HG03175 (cell line): ENCODE measurements at regions not wholly inside any gene's neighbourhood (a gene's known extent, or its start where the extent isn't known, plus 50 kb on each side); places are given as distances from the start of the nearest gene placed in this dataset.
"Not testable (repeated sequence)": the region's sequence is repeated elsewhere in the genome, so short reads cannot be mapped to it uniquely, and the experiment has no call there.

Source experiments
- ATAC-seq: cut with Tn5 transposase; IDR thresholded peaks from one replicate; pipeline ENCODE4 v1.9.1; 2021; ENCODE audit warnings: mild to moderate bottlenecking, moderate library complexity; ENCODE audit not compliant: unreplicated experiment

- no peak for ATAC-seq
Observed at GRCh38 chr15:92803536-92803851, 96.6 kb upstream of the CHD2 start.

DNA sequence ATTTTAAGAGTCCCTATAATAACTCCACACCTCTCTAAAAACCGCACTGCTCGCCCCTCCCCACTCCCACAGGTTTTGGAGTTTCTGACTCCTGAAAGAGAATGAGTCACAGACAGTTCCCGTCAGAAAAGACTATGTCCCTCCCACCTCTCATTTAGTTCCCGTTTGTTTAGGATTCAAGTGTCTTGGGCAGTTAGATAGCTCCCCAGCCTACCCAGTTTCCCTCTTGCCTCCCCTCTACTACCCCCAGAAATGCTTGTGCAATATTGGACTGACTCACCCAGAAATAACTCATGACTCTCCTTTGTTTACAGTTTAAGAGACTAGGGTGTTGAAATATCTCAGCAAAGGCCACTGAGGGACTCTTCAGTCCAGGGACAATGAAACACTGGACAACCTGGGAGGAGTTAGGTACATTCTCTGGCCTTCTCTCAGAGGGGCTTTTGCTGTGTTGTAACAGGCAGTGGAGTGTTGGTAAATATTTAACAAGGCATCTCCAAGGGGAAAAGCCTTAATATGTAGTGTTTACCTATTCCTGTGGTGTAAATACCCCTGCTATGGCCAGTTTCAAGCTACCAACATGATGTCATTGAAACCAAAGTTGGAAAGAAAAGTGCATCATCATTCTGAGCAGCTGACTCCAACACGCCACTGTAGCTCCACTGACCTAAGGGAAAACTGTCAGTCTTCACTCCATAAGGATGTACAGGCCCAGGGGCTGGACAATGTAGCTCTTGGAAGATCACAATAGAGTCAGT lies 96.1 kb upstream of the CHD2 start:
- ATAC-seq = no peak

DNA sequence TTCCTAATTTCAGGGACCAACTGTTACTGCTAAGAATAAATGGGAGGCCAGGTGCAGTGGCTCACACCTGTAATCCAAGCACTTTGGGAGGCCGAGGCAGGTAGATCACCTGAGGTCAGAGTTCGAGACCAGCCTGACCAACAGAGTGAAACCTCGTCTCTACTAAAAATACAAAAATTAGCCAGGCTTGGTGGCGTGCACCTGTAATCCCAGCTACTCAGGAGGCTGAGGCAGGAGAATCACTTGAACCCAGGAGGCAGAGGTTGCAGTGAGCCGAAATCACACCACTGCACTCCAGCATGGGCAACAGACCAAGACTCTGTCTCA lies 95.6 kb upstream of the CHD2 start:
- ATAC-seq = not testable (repeated sequence)

GRCh38 chr15:92805080-92805690 lies 94.9 kb upstream of the CHD2 start:
- ATAC-seq = no peak

DNA sequence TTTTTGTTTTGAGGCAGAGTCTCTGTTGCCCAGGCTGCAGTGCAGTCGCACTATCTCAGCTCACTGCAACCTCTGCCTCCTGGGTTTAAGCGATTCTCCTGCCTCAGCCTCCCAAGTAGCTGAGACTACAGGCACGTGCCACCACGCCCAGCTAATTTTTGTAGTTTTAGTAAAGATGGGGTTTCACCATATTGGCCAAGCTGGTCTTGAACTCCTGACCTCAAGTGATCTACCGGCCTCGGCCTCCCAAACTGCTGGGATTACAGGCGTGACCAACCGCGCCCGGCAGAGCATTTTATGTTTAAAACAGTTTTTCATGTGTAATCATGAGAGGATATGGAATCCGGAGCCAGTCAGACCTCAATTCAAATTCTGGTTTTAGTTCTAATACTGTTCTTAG lies 94.0 kb upstream of the CHD2 start:
- not testable (repeated sequence) for ATAC-seq

DNA sequence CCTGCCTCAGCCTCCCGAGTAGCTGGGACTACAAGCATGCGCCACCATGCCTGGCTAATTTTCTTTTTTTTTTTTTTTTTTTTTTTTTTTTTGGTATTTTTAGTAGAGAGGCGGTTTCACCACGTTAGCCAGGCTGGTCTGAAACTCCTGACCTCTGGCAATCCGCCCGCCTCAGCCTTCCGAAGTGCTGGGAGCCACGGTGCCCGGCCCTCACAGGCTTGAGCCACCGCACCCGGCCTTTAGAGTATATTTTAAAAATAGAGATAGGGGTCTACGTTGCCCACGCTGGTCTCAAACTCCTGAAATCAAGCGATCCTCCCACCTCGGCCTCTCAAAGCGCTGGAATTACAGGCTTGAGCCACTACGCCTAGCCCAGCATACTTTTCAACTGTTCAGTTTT lies 93.4 kb upstream of the CHD2 start:
- ATAC-seq = no peak

DNA sequence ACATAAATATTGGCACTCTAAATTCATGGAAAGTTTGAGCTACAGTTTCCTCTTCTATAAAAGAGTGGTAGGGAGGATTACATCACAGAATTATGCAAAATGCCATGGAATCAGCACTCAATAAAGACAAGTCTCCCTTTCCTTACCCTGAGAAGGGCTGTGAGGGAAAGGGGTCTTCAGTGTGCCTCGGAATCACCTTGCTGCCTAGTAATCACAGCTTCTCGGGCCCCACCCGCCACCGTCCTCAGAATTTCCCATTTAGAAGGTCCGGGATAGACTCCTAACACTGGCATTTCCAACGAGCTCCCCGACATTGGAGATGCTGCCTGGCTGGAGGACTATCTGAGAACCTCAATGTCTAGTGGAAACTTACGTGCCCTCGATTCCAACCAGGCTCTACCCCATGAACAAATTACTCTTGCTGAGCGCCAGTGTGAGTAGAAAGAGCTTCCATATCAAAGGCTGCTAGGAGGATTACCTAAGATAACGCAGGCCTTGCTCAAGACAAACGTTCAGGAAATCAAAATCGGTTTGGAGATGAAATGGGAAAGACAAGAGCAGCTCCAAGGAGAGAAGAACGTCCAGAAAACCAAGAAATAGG lies 92.1 kb upstream of the CHD2 start:
- ATAC-seq = no peak

DNA sequence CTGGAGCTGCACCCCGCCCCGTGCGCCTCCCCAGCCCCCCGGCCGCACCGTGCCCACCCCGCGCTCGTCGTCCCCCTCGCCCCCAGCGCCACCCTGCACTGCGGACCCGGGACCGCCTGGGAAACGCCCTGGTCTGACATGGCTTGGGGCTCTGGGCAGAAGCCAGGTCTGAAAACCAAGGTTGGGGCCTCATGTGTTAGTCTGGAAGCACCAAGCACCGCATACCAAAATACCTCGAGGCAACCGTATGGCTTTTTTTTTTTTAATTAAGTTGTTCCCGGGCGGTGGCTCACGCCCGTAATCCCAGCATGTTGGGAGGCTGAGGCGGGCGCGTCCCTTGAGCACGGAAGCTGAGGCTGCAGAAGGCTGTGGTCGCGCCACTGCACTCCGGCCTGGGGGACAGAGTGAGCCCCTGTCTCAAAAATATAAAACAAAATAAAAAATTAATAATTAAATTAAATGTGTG lies 91.5 kb upstream of the CHD2 start:
- peak; percentile 18 for ATAC-seq

DNA sequence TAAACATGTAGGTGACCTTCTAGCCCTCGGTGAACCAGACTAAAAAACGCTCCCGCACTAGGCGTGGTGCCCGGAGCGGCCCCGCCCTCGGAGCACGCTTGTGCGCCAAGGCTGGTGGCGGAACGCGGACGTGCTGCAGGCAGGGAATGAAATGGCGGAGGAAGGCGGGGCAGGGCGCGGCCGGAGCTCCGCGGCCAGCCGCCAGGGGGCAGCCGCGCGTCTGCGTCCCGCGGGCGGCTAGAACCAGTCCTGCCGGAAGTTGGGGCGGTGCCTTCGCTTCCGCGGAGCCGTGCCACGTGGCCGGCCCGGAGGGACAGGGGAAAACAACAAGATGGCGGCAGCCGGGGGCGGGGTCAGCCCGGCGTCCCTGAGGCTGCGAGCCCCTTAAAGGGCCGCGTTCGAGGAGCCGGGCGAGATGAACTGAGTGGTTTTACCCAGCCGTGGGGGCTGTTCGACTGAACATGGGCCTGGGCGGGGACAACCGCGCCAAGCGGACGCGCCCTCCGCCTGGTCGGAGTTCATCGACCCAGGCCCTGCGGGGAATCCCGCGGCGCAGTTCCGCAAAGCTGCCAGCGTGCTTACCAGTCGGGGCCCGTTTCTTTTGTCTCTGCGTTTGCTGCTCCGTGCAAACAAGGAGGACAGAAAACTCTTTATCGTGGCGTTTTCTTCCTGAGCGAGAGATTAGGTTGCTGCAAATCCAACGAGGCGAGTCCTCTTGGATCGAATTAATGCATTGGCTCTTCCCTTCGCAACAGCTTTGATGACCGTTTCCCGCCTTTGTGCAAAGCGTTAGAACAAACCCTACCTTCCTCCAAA lies 90.9 kb upstream of the CHD2 start:
- peak; percentile 81 for ATAC-seq

DNA sequence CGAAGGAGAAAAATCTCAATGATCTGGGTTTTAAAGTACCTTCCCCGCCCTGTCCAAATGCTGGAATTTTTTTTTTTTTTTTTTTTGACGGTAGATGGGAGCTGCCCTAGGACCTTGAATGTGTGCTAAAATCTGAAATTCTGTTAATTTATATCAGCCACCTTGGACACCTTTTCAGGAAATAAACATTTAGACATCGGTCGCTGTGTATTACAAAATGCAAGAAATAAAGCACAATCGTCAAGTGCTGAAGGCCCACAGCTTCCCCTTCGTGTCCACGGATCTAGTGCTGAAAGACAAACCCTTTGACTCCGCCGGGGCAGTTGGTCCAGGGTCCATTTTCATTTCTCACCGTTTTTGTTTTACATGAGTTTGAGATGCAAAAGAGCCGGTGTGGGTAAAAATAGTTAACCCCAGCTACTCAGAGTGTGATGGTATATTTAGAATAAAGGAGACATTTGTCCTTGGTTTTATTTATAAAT lies 90.2 kb upstream of the CHD2 start:
- no peak for ATAC-seq

GRCh38 chr15:92810418-92811138 lies 89.5 kb upstream of the CHD2 start:
- no peak for ATAC-seq

DNA sequence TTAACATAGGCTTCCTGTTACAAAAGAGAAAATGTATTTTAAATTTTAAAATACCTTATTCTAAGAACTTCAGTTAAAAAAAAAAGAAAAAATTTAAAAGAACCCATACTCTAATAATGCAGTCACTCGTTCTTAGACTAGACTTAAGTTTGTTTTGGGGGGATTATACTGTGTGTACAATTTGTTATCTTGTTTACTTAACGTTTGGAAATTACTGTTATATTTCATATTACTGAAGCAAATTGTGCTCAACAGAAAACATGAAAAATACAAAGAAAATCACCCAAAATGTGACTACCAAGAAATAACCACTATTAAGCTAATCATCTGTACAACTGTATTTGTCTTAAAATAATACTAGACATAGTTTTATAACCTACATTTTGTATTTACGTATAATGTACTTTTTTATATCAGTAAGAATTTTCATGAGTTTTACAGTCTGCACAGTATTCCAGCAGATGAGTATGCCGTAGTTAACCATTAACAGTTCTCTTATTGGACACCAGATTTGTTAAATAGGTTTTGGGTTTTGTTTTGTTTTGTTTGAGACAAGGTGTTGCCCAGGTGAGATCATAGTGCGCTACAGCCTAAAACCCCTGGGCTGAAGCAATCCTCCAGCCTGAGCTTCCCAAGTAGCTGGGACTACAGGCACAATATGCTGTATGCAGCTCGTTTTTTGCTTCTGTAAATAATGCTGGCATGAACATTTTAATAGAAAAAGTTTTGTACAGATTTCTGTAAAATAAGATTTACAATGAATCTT lies 88.8 kb upstream of the CHD2 start:
- no peak for ATAC-seq

DNA sequence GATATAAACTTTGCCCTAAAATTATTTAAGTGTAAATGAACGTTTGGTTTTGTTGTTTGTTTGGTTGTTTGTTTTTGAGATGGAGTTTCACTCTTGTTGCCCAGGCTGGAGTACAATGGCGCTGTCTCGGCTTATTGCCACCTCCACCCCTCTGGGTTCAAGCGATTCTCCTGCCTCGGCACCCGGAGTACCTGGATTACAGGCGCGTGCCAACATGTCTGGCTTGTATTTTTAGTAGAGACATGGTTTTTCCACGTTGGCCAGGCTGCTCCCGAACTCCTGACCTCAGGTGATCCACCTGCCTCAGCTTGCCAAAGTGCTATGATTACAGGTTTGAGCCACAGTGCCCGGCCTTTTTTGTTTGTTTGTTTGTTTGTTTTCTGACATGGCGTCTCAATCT lies 87.9 kb upstream of the CHD2 start:
- no peak for ATAC-seq

DNA sequence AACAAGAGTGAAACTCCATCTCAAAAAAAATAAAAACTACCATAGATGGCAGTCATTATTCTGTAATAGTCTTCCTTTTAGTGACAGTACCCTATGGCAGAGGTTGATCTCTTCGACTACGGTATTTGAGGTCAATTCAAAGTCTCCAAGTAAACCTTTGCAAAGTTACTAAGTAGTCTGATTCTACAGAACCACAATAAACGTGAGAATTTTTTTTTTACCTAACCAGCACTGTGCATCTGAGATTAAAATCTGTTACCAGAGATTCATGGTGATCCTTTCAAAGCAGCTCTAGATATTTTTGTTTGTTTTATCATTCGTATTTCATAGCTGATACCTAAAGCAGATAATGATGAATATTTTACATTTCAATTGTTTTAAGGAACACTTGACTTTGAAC lies 86.6 kb upstream of the CHD2 start:
- no peak for ATAC-seq

DNA sequence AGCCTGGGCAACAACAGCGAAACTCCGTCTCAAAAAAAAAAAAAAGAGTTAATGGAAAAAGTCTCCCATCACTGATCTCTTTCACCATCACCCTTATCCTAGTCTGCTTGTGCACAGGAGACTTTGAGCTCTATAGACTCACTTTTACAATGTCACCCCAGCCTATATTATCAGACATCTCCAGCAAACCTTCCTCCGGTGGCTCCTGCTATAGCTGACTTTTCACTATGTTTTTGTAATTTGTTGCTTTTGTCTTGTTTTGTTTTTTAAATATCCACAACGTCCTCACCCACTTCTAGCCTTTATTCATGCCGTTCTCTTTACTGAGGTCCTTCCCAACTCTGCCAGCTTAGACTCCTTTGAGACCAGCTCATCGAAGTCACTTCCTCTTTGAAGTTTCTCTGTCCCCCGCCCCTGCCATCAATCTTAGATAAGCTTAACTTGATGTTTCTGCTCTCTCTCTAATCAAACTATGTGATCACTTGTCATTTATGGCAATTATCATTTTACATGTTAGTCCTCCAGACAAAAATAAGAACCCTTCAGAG lies 82.7 kb upstream of the CHD2 start:
- no peak for ATAC-seq

GRCh38 chr15:92818651-92819277 lies 81.4 kb upstream of the CHD2 start:
- ATAC-seq = no peak

- ATAC-seq = no peak
Observed at GRCh38 chr15:92819278-92820235, 80.6 kb upstream of the CHD2 start.
